Lung microvascular endothelial cell (primary cell): ENCODE measurements at regions not wholly inside any gene's neighbourhood (a gene's known extent, or its start where the extent isn't known, plus 50 kb on each side); places are given as distances from the start of the nearest gene placed in this dataset.
A peak's percentile ranks its signal among the peaks of the same experiment; 100 is the strongest.

Experiments
- DNase-seq, 2 donors: peaks; one replicate each; pipeline versions ENCODE4 v3.0.0 to v3.0.0-alpha.2; 2010; ENCODE audit warnings: low read depth in 2 of 2

DNA sequence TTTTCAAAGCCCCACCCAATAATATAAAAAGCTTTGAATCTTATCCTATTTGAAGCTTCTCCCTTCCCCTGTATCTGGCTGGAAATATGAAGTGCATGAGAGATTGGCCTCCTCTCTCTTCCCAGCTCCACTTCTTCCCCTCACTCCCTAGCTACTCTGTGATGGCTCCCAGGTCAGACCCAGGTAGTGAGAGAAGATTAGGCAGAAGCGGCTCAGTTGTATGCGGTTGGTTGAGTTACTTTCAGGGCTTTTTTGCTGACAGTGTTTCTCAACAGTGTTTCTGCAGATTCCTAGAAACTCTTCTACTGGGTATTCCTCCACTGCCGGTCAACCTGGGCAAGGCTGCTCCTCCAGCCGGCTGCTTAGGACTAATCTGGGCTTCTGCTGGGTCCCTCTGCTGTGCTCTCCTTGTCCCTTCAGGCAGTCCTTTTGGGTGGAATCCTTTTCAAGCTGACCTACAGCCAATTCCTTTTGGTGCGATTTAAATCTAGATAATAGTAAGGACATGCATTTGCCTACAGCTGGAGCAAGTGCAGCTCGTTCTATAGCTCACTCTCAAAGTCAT lies 87.4 kb upstream of the SLC7A11 start:
- DNase-seq = no peak

DNA sequence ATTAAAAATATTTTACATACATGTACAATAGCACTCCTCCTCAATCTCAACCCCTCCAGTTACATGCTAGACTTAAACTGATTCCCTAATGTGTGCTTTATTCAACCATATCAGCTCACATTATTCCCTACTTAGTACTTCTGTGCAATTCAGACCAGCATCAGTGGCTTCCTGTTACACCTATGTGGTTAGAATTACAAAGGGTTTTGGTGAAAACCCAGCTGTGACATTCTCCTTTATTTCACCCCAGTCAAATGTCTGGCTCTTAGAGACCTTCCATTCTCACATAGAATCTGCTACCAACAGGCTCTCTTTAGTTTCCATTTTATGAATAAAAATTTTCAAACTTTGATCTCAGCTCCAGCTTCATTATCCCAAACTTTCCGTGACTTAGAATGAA lies 85.2 kb upstream of the SLC7A11 start:
- no peak for DNase-seq

DNA sequence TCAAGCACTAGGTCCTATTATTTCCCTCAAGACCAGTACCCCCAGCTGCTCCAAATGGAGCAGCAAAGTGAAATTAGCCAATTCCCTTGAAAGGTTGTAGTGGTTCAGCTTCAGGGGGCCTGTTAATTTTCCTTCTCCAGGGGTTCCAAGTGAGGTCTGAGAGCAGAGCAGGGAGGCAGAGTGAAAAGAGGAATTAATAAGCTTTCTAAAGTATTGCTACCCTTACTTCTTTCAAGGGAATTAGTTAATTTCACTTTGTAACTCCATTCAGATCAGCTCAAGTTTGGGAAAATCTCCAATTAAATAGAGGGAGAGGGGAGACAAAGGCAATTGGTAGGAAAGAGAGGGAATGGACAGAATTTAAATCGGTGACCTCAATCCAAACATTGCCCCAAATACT lies 78.7 kb upstream of the SLC7A11 start:
- no peak for DNase-seq

DNA sequence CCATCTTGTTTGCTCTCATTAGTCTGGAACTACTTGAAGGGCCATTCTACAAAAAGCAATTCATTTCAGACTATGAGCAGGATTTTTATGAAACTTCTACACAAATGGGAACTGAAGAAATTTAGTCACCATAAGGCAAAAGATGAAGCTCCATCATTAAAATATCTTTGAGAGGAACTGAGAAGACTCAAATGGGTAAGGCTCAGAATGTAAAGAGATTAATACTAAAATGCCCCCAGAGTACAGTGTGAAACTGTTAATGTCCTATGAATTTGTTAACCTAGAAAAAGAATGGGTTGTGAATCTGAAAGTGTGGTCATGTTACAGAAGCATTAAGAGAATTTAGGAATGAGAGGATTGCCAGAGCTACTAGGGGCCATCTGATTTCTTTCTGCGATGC lies 77.9 kb upstream of the SLC7A11 start:
- DNase-seq = no peak

DNA sequence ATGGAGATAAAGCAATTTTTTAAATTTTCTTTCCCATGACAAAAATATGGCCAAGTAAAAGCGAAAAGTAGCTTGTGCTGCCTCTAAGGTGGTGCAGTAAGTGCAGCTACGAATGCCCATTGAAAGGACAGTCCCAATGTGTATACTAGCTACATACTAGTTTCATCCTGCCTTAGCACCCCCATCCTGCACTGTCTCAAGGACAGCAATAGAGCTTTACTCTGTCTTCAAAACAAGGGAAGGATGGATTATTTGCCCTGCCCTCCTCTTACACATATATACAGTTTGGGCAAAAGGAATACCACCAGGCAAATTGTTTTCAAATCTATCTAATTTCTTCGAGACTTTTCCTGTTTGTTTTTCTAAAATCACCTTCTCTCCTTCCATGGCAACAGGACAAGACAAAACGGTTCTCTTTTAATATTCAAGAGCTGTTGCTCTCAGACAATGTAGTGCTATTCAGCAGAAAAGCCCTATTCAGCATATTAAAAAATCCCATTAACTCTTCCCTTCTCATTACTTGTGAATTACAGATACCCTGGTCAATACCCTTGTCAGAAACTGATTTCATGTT lies 75.1 kb upstream of the SLC7A11 start:
- DNase-seq = no peak

DNA sequence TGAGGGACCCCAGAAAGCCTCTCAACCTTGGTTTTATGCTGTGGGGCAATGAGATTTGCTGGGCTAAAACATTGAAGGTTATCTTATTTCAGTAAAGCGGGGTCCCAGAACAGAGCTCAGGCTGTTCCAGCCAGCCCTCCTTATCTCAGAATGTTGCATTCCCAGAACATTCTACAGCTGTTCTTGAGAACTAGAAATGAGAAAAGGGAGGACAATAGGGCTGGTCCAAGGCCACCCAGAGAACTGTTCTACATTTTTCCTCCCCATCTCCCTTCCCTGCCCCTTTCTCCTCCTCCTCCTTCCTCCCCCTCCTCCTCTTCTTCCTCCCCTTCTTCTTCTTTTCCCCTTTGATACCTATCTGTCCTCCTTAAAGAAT lies 70.4 kb upstream of the SLC7A11 start:
- no peak for DNase-seq

DNA sequence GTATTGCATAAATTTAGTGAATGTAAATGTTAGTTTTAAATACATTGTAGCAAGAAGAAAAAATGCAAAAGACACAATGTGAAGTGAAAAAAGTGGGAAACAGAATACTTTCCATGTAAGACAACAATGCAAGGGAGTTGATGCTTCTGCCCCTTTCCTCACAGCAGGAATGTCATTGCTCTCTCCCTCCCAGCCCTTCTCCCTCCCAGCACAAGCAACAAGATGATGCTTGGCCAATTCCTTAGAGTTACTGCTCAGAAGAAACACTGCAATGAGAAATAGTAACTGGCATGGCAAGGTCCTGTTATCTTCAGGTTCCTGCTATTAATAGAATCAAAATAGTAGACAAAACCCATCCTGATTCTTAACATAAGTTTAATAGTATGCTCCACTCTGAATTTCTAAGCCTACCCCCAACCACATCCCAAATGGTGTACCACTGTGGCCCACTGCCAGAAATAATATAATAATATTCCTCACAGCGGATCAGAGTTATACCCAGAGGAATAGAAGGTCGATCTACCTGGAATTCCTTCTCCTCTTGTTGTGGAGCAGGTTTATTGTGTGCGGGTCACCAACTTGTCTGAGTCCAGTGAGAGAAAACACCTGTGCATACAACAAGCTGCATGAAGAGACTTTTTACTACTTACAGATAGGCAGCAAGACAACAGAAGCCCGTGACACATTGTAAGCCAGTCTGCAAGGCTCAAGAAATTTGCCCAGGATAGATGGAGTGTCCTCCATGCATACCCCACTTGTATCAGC lies 69.8 kb upstream of the SLC7A11 start:
- no peak for DNase-seq

DNA sequence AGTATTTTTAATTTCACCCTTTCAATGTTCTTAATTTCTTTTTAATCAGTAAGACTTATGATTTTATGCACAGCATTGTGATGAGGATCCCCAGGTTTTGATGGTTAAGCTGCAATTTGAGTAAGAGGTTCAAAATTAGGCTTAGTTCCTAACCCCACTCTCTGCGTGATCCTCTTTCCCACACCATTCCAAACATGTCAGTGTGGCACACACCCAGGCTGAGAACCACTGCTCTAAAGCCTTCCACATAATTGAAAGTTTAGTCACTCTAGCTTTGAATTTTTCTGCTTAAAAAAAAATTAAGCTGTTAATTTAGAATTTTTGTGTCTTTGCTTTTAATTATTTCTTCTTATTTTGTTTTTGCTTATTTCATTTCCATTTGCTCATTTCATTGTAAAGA lies 68.8 kb upstream of the SLC7A11 start:
- no peak for DNase-seq

DNA sequence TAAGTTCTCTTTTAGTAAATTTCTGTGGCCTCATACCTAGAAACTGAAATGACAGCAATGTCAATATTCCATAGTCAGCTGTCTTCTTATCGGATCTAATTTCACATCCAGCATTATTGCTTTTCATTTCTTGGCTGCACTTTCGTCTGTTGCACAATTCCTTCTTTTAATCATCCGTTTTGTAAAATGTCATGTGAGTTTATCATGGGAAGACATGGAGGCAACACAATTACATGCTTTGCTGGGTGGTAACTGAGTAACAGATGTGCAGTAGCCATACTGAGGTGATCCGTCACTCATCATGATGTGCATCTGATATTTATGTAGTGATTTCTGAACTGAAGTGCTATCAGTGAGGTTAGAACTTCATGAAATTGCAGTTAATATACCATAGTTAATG lies 68.3 kb upstream of the SLC7A11 start:
- no peak for DNase-seq

DNA sequence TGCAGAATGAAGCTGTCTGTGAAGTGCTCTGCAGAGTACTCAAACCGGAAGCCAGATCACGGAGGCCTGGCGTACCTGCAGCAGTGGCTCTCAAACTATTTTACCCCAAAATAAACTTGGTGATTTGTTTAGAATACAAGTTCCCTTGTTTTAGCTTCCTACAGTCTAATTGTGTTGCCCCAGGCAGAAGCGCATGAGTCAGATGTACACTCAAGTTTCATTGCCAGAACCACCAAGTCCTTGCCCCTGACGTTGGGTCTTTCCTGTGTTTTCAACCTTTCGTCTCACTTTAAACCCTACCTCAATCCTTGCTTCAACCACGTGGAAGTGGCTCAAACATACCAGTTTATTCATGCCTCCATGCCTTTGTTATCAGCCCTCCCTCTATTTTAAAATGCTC lies 66.2 kb upstream of the SLC7A11 start:
- peak in 1 of 2 donors; percentile 24 for DNase-seq

DNA sequence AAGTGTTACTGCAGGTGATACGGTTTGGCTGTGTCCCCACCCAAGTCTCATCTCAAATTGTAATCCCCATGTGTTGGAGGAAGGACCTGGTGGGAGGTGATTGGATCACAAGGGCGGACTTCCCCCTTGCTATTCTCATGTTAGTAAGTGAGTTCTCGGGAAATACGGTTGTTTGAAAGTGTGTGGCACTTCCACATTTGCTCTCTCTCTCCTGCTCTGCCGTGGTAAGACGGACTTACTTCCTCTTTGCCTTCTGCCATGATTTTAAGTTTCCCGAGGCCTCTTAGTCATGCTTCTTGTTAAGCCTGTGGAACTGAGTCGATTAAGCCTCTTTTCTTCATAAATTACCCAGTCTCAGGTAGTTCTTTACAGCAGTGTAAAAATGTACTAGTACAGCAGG lies 65.2 kb upstream of the SLC7A11 start:
- no peak for DNase-seq

DNA sequence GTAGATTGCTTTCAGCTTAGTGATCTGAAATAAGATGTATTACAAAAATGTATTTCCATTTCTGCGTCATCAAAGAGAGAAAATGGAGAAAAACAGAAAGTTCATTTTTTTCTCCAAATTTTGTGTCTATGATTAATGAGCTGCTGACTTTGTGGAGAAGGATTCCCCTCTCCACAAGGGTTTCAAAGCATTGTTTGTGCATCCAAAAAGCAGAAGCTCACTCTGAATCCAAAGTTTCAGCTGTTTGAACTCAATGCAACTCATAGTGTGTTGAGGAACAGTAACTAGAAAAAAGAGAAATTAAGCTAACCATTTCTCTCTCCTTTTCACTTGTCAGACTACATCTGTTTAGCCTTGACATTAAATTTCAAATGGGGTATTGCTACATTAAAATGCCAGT lies 62.9 kb upstream of the SLC7A11 start:
- DNase-seq = no peak

DNA sequence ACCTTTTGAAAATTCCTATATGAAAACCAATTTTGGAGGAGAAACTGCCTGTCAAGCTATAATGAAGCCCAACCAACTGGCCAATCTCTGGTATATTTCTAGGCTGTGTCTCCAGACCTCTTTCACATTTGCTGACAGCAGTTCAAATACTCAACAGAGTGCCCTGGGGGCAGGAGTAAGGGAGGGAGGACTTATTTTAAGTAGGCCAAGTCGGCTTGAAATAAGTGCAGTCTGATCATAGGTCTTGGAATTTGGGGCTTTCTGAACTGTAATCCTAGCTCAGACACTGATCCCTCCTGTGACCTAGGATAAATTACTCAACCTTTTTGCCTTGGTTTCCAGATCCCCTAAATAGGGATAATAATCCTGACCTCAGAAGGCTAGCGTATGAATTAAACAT lies 59.4 kb upstream of the SLC7A11 start:
- DNase-seq = no peak

DNA sequence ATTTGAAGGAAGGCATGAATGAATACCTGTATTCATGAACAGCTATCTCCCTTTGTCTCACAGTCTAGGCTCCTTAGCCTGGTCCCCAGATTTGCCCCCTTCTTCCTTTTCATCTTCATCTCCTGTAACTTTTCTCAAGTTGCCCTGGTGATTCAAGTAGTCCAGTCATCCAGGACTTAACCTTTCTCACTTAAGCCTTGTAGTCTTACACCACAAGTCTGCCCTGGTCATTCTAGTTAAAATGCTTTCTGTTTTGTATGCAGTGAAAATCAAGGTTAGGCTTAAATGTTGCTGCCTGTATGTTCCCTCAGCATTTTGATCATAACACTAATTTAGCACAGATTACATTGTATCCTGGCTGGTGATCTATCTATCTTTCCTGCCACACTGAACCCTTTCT lies 58.5 kb upstream of the SLC7A11 start:
- no peak for DNase-seq

DNA sequence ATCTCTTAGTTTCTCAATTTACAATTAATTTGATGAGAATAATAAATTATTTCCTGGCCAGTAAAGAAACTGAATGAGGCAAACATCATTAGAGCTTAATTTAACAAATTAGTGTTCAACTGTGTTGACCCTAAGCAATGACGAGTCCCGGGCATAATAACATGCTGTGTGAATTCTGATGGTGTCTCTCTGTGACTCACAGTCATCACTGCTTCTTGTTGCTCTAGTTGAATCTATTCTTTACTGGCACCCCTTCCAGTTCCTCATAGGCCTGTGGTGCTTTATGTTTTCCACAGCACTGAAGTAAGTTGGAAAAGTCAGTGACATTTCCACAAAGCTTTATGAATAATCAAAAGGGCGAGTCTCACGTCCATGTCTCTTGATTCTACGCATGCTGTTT lies 57.7 kb upstream of the SLC7A11 start:
- no peak for DNase-seq

DNA sequence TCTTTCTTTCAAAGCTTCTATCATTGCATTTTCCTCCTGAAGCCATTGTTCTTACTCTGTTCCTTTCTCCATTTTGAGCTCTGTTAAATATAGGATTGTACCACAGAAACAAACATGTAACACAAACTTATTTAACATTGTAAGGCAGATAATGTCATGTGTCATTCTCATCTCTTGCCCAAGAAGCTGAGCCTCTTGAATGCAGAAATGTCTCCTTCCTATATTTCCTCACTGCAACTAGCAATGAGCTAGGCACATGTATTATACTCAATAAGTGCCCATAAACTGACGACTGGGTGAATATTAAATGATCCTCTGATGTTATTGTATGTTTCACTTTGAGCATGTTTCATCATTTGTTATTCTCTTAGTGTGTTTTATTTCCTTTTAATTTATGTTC lies 56.7 kb upstream of the SLC7A11 start:
- no peak for DNase-seq

DNA sequence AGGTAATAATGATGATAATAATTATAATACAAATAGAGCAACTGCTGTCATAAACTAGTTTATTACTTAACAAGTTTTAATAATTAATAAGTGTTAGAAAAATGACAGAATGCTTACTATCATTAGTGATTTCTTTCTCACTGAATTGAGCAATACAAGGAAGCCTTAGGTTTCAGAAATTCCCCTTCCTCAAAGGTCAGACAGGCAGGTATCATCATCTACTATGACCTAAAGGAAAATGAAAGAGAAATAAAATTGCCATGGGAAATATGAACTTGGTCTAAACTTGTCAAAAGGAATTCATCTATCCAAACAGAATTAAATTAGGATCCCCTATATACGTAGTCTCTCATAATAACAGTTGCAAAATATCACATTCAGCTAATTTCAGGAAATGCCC lies 56.3 kb upstream of the SLC7A11 start:
- no peak for DNase-seq

DNA sequence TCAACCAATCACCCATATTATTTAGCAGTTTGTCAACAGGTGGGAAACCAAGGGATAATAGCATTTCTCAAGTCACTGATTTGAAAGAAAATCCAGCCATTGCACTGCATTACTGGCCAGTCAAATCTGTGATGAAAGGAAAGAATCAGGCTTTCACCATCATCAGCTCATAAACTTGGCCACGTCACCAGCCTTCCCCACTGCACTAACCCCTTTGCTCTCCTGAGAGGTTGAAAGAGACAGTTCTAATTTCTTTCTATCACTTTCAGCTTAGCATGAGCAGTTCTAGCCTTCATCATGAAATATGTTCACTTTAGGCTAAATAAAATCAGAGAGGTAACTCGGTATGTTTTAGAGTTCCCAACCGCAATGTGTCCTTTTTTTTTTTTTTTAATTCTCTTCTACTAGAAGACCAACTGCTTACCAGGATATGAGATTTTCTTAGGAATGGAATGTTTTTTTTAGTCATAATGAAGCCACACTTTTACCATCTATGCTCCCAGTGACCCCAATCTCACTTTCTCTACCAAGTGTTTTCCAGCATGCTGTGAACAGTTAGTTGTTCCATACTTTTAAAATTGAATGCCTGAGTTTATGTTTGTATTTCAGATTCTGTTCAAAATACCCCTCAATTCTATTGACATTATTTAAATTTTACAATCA lies 55.7 kb upstream of the SLC7A11 start:
- no peak for DNase-seq

DNA sequence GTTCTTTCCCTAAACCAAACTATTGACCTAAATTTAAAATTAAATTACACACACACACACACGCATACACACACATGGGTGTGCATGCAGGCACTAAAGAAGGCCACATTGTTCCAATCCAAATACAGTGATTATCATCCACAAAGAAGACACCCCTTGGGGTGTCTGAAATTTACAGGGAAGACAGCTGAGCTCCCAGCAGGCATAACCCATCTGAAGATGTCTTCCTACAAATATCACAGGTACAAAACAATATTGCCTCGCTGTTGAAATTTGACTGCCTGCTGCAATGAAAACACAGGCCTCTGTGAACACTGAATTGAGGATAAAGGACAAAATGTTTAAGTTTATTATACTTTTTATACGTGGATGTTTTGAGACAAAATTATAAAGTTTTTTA lies 50.2 kb upstream of the SLC7A11 start:
- no peak for DNase-seq
